ENCODE measurements at regions not wholly inside any gene's neighbourhood (a gene's known extent, or its start where the extent isn't known, plus 50 kb on each side); places are given as distances from the start of the nearest gene placed in this dataset.

DNA sequence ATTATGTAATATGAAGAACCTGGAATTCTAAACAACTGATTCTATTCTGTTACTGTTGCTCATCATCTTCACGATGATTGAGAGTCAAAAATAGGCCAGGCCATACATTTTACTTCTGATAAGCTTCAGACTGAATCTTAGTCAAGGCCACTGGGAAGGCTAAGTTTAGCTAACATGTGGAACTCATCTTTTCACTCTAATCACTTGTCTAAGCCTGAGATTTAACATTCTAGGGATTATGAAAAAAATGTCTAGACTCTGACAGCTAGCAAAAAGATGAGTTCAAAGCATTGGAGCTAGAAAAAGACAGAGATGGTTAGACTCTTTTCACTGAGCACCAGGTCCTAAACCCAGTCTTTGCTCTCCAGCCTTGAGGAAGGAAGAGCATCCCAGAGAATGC lies 656.2 kb upstream of the IGFBP7 start:
- Histone ChIP-seq H2AFZ (ENCODE audit: low read length) (no peak overlapping the region), H3K27ac (ENCODE audit: low read depth, low read length, poor library complexity, severe bottlenecking) (no peak overlapping the region), H3K36me3 (ENCODE audit: insufficient read depth, low read length) (no peaks in the 10 kb centered on the region), H3K9me3 (ENCODE audit: low read length) (no peaks in the 10 kb centered on the region), H3K27me3 (ENCODE audit: insufficient read depth, low read length) (no peaks in the 10 kb centered on the region), H4K20me1 (ENCODE audit: insufficient read depth, low read length) (no peaks in the 10 kb centered on the region), H3K4me3 (ENCODE audit: low read depth, low read length, poor library complexity, severe bottlenecking) (no peak overlapping the region), H3K9me2 (ENCODE audit: low read depth, low read length) (no peaks in the 10 kb centered on the region), H3K9ac (ENCODE audit: low read length) (no peak overlapping the region), H3K79me2 (ENCODE audit: insufficient read depth, low read length) (no peaks in the 10 kb centered on the region), H3K4me1 (ENCODE audit: insufficient read depth, low read length, severe bottlenecking) (no peaks in the 10 kb centered on the region), H3K4me2 (ENCODE audit: low read length) (no peak overlapping the region), H3F3A (ENCODE audit: insufficient read depth, low read length) (no peaks in the 10 kb centered on the region)
- TF ChIP-seq EZH2 (IDR thresholded peaks at IDR 0.05; ENCODE audit: borderline replicate concordance, low read length) = no peak
- TF ChIP-seq, protein P1, sequence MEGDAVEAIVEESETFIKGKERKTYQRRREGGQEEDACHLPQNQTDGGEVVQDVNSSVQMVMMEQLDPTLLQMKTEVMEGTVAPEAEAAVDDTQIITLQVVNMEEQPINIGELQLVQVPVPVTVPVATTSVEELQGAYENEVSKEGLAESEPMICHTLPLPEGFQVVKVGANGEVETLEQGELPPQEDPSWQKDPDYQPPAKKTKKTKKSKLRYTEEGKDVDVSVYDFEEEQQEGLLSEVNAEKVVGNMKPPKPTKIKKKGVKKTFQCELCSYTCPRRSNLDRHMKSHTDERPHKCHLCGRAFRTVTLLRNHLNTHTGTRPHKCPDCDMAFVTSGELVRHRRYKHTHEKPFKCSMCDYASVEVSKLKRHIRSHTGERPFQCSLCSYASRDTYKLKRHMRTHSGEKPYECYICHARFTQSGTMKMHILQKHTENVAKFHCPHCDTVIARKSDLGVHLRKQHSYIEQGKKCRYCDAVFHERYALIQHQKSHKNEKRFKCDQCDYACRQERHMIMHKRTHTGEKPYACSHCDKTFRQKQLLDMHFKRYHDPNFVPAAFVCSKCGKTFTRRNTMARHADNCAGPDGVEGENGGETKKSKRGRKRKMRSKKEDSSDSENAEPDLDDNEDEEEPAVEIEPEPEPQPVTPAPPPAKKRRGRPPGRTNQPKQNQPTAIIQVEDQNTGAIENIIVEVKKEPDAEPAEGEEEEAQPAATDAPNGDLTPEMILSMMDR (IDR thresholded peaks at IDR 0.05; ENCODE audit: low read length) = no peak

GRCh38 chr4:57764856-57765255 lies 654.7 kb upstream of the IGFBP7 start:
- no peak overlapping the region for H2AFZ ChIP-seq (ENCODE audit: low read length)
- no peak overlapping the region for H3K4me3 ChIP-seq (ENCODE audit: low read depth, low read length, poor library complexity, severe bottlenecking)
- no peak overlapping the region for H3K9ac ChIP-seq (ENCODE audit: low read length)
- H3K79me2 ChIP-seq (ENCODE audit: insufficient read depth, low read length) = no peaks in the 10 kb centered on the region
- TF ChIP-seq EZH2 (IDR thresholded peaks at IDR 0.05; ENCODE audit: borderline replicate concordance, low read length) = no peak
- TF ChIP-seq, protein P1 (IDR thresholded peaks at IDR 0.05; ENCODE audit: low read length) = no peak
- no peaks in the 10 kb centered on the region for H3K27me3 ChIP-seq (ENCODE audit: insufficient read depth, low read length)
- H3K4me1 ChIP-seq (ENCODE audit: insufficient read depth, low read length, severe bottlenecking) = no peaks in the 10 kb centered on the region
- no peaks in the 10 kb centered on the region for H3F3A ChIP-seq (ENCODE audit: insufficient read depth, low read length)
- H3K9me3 ChIP-seq (ENCODE audit: low read length) = no peaks in the 10 kb centered on the region
- no peaks in the 10 kb centered on the region for H3K36me3 ChIP-seq (ENCODE audit: insufficient read depth, low read length)
- no peaks in the 10 kb centered on the region for H4K20me1 ChIP-seq (ENCODE audit: insufficient read depth, low read length)
- H3K27ac ChIP-seq (ENCODE audit: low read depth, low read length, poor library complexity, severe bottlenecking) = no peak overlapping the region
- H3K4me2 ChIP-seq (ENCODE audit: low read length) = no peak overlapping the region
- H3K9me2 ChIP-seq (ENCODE audit: low read depth, low read length) = no peaks in the 10 kb centered on the region

DNA sequence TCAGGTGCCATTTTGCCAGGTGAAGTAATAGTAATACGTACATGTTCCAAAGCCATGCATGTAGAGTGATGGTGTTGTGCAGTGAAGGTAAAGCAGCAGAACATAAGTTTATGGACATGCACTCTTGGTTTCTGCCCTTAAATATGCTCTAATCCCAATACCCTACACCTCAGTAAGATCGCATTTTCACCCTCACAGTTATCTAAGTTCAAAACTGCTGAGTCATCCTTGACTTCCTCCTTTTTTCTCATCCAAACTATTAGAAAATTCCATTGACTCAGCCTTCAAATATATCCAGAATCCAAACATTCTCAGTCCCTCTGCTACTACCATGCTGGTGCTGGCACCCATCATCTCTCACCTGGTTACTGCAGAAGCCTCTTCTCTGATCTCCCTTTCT lies 652.9 kb upstream of the IGFBP7 start:
- Histone ChIP-seq H3K4me1 (ENCODE audit: insufficient read depth, low read length, severe bottlenecking) (no peaks in the 10 kb centered on the region), H4K20me1 (ENCODE audit: insufficient read depth, low read length) (no peaks in the 10 kb centered on the region), H3K9ac (ENCODE audit: low read length) (no peak overlapping the region), H3K9me3 (ENCODE audit: low read length) (no peaks in the 10 kb centered on the region), H3K79me2 (ENCODE audit: insufficient read depth, low read length) (no peaks in the 10 kb centered on the region), H3K9me2 (ENCODE audit: low read depth, low read length) (no peaks in the 10 kb centered on the region), H2AFZ (ENCODE audit: low read length) (no peak overlapping the region), H3K4me2 (ENCODE audit: low read length) (no peak overlapping the region), H3K4me3 (ENCODE audit: low read depth, low read length, poor library complexity, severe bottlenecking) (no peak overlapping the region), H3K36me3 (ENCODE audit: insufficient read depth, low read length) (no peaks in the 10 kb centered on the region), H3F3A (ENCODE audit: insufficient read depth, low read length) (no peaks in the 10 kb centered on the region), H3K27ac (ENCODE audit: low read depth, low read length, poor library complexity, severe bottlenecking) (no peak overlapping the region), H3K27me3 (ENCODE audit: insufficient read depth, low read length) (no peaks in the 10 kb centered on the region)
- no peak for TF ChIP-seq EZH2 (IDR thresholded peaks at IDR 0.05; ENCODE audit: borderline replicate concordance, low read length)
- TF ChIP-seq, protein P1 (IDR thresholded peaks at IDR 0.05; ENCODE audit: low read length) = no peak

Data from OCI-LY1 (cell line).